Loucy (cell line): ENCODE measurements at regions not wholly inside any gene's neighbourhood (a gene's known extent, or its start where the extent isn't known, plus 50 kb on each side); places are given as distances from the start of the nearest gene placed in this dataset.

Source experiments
- EZH2phosphoT487 ChIP-seq: fragments of 200-600 bp; IDR thresholded peaks from 2 replicates; pipeline ENCODE4 v1.6.1; 2018; ENCODE audit warnings: antibody characterized with exemption, mild to moderate bottlenecking, moderate library complexity, borderline replicate concordance
- TF ChIP-seq, protein P1 (sequence below): fragments of 200-600 bp; sonication (generic); conservative IDR thresholded peaks from 2 replicates; pipeline ENCODE4 v1.5.1; 2014; ENCODE audit warnings: mild to moderate bottlenecking, antibody characterized with exemption, low read length

GRCh38 chr2:59925321-59925720 is 628.1 kb downstream of the BCL11A start:
- no peak for TF ChIP-seq EZH2phosphoT487
- TF ChIP-seq, protein P1, sequence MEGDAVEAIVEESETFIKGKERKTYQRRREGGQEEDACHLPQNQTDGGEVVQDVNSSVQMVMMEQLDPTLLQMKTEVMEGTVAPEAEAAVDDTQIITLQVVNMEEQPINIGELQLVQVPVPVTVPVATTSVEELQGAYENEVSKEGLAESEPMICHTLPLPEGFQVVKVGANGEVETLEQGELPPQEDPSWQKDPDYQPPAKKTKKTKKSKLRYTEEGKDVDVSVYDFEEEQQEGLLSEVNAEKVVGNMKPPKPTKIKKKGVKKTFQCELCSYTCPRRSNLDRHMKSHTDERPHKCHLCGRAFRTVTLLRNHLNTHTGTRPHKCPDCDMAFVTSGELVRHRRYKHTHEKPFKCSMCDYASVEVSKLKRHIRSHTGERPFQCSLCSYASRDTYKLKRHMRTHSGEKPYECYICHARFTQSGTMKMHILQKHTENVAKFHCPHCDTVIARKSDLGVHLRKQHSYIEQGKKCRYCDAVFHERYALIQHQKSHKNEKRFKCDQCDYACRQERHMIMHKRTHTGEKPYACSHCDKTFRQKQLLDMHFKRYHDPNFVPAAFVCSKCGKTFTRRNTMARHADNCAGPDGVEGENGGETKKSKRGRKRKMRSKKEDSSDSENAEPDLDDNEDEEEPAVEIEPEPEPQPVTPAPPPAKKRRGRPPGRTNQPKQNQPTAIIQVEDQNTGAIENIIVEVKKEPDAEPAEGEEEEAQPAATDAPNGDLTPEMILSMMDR: no peak
